NCI-H748 treated with DMSO at 0.1 percent for 48 hours (cell line): ENCODE measurements at regions not wholly inside any gene's neighbourhood (a gene's known extent, or its start where the extent isn't known, plus 50 kb on each side); places are given as distances from the start of the nearest gene placed in this dataset.

Source experiments
- DNase-seq: peaks from one replicate; lab custom pipeline; 2025; lab: John Stamatoyannopoulos, UW

GRCh38 chr9:129487658-129488483, 133.0 kb downstream of the C9orf50 start:
- DNase-seq, result no peak

GRCh38 chr9:129486756-129487657, 133.9 kb downstream of the C9orf50 start:
- DNase-seq, result no peak

- DNase-seq, result no peak
Observed at GRCh38 chr9:129485145-129485774, 135.6 kb downstream of the C9orf50 start.

GRCh38 chr9:129484352-129485000, 136.4 kb downstream of the C9orf50 start:
- no peak for DNase-seq

- DNase-seq, result peak; percentile 19
Observed at GRCh38 chr9:129483415-129484351, 137.2 kb downstream of the C9orf50 start.

- DNase-seq, result peak; percentile 36
Observed at GRCh38 chr9:129482521-129483414, 138.1 kb downstream of the C9orf50 start.

- no peak for DNase-seq
Observed at GRCh38 chr9:129481810-129482511, 138.9 kb downstream of the C9orf50 start.

- DNase-seq, result no peak
Observed at GRCh38 chr9:129481424-129481809, 139.5 kb downstream of the C9orf50 start.

- no peak for DNase-seq
Observed at GRCh38 chr9:129480745-129481144, 140.2 kb downstream of the C9orf50 start.

- no peak for DNase-seq
Observed at GRCh38 chr9:129480227-129480626, 140.7 kb downstream of the C9orf50 start.

- DNase-seq, result peak; percentile 6
Observed at GRCh38 chr9:129479631-129480011, 141.3 kb downstream of the C9orf50 start.

GRCh38 chr9:129478961-129479630, 141.8 kb downstream of the C9orf50 start:
- DNase-seq, result no peak

GRCh38 chr9:129478461-129478860, 142.4 kb downstream of the C9orf50 start:
- DNase-seq, result no peak

GRCh38 chr9:129476821-129477611, 143.9 kb downstream of the C9orf50 start:
- no peak for DNase-seq

- DNase-seq, result no peak
Observed at GRCh38 chr9:129474740-129475404, 146.0 kb downstream of the C9orf50 start.

- no peak for DNase-seq
Observed at GRCh38 chr9:129473523-129474244, 147.2 kb downstream of the C9orf50 start.
